C4-2B (cell line): ENCODE measurements at regions not wholly inside any gene's neighbourhood (a gene's known extent, or its start where the extent isn't known, plus 50 kb on each side); places are given as distances from the start of the nearest gene placed in this dataset.

Experiments used
- ZFX ChIP-seq: fragments of 450-650 bp; IDR thresholded peaks from 2 replicates; pipeline ENCODE4 v1.6.1; 2017
- TF ChIP-seq, protein P1 (sequence below): fragments of 450-650 bp; conservative IDR thresholded peaks from 2 replicates; pipeline ENCODE4 v1.5.1; 2017; ENCODE audit warnings: mild to moderate bottlenecking

DNA sequence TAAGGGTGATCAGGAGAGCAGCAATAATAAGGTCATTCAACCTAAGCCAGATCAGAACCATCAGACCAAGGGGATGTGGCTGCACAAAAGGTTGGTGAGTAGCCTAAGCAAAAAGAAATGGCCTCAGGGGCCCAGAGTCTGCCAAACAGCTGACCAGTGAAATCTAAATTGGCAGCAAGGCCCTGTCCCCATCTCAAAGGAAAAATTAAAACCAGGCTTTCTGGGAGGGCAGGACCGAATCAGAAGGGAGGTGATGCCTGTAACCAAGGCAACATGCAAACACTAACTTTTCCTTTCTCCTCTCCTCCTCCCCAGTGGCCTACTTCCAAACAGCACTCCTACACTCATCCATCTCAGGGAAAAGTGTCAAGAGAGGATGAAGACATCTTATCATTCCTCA lies 256.4 kb downstream of the NUAK1 start:
- TF ChIP-seq, protein P1, sequence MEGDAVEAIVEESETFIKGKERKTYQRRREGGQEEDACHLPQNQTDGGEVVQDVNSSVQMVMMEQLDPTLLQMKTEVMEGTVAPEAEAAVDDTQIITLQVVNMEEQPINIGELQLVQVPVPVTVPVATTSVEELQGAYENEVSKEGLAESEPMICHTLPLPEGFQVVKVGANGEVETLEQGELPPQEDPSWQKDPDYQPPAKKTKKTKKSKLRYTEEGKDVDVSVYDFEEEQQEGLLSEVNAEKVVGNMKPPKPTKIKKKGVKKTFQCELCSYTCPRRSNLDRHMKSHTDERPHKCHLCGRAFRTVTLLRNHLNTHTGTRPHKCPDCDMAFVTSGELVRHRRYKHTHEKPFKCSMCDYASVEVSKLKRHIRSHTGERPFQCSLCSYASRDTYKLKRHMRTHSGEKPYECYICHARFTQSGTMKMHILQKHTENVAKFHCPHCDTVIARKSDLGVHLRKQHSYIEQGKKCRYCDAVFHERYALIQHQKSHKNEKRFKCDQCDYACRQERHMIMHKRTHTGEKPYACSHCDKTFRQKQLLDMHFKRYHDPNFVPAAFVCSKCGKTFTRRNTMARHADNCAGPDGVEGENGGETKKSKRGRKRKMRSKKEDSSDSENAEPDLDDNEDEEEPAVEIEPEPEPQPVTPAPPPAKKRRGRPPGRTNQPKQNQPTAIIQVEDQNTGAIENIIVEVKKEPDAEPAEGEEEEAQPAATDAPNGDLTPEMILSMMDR, result no peak
- no peak for TF ChIP-seq ZFX
